Endothelial cell of umbilical vein (primary cell): ENCODE measurements at regions not wholly inside any gene's neighbourhood (a gene's known extent, or its start where the extent isn't known, plus 50 kb on each side); places are given as distances from the start of the nearest gene placed in this dataset.

Source experiments
- EZH2 ChIP-seq: IDR thresholded peaks from 2 replicates; pipeline ENCODE4 v1.6.1; 2012; ENCODE audit warnings: borderline replicate concordance, low read depth, mild to moderate bottlenecking, moderate library complexity, low read length, inconsistent platforms; ENCODE audit not compliant: severe bottlenecking
- FOS ChIP-seq: IDR thresholded peaks from 2 replicates; pipeline ENCODE4 v1.6.1; 2011; ENCODE audit warnings: mild to moderate bottlenecking, low read length, moderate library complexity, borderline replicate concordance; ENCODE audit not compliant: insufficient read depth
- GATA2 ChIP-seq: IDR thresholded peaks from 2 replicates; pipeline ENCODE4 v1.7.0; 2011; ENCODE audit warnings: low read depth, mild to moderate bottlenecking, moderate library complexity, mixed read lengths, low read length; ENCODE audit not compliant: insufficient read length, insufficient read depth
- JUN ChIP-seq: IDR thresholded peaks from 2 replicates; pipeline ENCODE4 v1.6.1; 2011; ENCODE audit warnings: borderline replicate concordance, low read depth; ENCODE audit not compliant: insufficient read length, insufficient read depth
- MYC ChIP-seq: IDR thresholded peaks from one replicate; pipeline ENCODE4 v1.6.1; 2011; ENCODE audit warnings: mild to moderate bottlenecking, low read depth, low read length
- POLR2A ChIP-seq: IDR thresholded peaks from 2 replicates; pipeline ENCODE4 v1.6.1; 2012; ENCODE audit warnings: low read depth, mild to moderate bottlenecking, control low read depth, low read length
- POLR2AphosphoS5 ChIP-seq: IDR thresholded peaks from 2 replicates; pipeline ENCODE4 v1.6.1; 2012; ENCODE audit warnings: low read depth, mild to moderate bottlenecking, control low read depth, low read length, moderate library complexity; ENCODE audit not compliant: insufficient read depth
- TF ChIP-seq, protein P1 (sequence below), 2 donors: IDR thresholded peaks; 1 replicate in 1 of 2; 2 replicates in 1 of 2; pipeline ENCODE4 v1.5.1; 2011; ENCODE audit warnings: low read length in 2 of 2, mild to moderate bottlenecking in 2 of 2, moderate library complexity in 2 of 2, control low read depth in 1 of 2, inconsistent platforms in 1 of 2, low read depth in 1 of 2; ENCODE audit not compliant: insufficient read depth in 1 of 2; ENCODE audit errors: extremely low read depth in 1 of 2
- TF ChIP-seq, protein P2 (sequence below): IDR thresholded peaks from 2 replicates; pipeline ENCODE4 v1.6.1; 2011; ENCODE audit not compliant: insufficient read depth, insufficient read length

DNA sequence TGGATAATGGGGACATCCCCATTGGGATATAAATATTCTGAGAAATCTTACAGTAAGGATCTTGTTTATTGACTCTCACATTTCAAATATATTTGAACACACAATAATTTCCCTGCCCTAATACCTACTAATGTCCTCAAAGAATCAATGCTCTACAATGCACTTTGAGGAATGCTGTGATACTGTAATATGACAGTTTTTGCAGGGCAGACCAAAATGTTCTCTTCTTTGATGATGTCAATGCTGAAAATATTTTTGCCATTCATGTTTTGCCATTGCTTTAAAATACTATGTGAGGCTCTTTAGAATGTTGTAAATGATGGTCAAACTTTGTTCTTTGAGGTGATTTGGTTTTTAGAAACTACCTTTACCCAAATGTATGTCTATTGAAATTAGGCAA, 594.1 kb downstream of the INHBA start:
- TF ChIP-seq POLR2A (no peak), EZH2 (no peak), FOS (no peak), JUN (no peak), POLR2AphosphoS5 (no peak), GATA2 (no peak), MYC (no peak)
- TF ChIP-seq, protein P1, sequence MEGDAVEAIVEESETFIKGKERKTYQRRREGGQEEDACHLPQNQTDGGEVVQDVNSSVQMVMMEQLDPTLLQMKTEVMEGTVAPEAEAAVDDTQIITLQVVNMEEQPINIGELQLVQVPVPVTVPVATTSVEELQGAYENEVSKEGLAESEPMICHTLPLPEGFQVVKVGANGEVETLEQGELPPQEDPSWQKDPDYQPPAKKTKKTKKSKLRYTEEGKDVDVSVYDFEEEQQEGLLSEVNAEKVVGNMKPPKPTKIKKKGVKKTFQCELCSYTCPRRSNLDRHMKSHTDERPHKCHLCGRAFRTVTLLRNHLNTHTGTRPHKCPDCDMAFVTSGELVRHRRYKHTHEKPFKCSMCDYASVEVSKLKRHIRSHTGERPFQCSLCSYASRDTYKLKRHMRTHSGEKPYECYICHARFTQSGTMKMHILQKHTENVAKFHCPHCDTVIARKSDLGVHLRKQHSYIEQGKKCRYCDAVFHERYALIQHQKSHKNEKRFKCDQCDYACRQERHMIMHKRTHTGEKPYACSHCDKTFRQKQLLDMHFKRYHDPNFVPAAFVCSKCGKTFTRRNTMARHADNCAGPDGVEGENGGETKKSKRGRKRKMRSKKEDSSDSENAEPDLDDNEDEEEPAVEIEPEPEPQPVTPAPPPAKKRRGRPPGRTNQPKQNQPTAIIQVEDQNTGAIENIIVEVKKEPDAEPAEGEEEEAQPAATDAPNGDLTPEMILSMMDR (IDR thresholded peaks at IDR 0.05; ENCODE audit: extremely low read depth in 1 of 2, insufficient read depth in 1 of 2, low read depth in 1 of 2, low read length in 2 of 2) = no peak
- TF ChIP-seq, protein P2, sequence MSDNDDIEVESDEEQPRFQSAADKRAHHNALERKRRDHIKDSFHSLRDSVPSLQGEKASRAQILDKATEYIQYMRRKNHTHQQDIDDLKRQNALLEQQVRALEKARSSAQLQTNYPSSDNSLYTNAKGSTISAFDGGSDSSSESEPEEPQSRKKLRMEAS = no peak
